GM10266 (cell line): ENCODE measurements at regions not wholly inside any gene's neighbourhood (a gene's known extent, or its start where the extent isn't known, plus 50 kb on each side); places are given as distances from the start of the nearest gene placed in this dataset.
"Not testable (repeated sequence)": the region's sequence is repeated elsewhere in the genome, so short reads cannot be mapped to it uniquely, and the experiment has no call there.

Experiments
- DNase-seq: peaks from one replicate; pipeline ENCODE4 v3.0.0; 2012; ENCODE audit errors: extremely low spot score
- TF ChIP-seq, protein P1 (sequence below): IDR thresholded peaks from 2 replicates; pipeline ENCODE4 v1.5.1; 2012; ENCODE audit warnings: mild to moderate bottlenecking, low read depth; ENCODE audit not compliant: control insufficient read depth, insufficient read depth; ENCODE audit errors: missing control alignments

- DNase-seq: no peak
- TF ChIP-seq, protein P1, sequence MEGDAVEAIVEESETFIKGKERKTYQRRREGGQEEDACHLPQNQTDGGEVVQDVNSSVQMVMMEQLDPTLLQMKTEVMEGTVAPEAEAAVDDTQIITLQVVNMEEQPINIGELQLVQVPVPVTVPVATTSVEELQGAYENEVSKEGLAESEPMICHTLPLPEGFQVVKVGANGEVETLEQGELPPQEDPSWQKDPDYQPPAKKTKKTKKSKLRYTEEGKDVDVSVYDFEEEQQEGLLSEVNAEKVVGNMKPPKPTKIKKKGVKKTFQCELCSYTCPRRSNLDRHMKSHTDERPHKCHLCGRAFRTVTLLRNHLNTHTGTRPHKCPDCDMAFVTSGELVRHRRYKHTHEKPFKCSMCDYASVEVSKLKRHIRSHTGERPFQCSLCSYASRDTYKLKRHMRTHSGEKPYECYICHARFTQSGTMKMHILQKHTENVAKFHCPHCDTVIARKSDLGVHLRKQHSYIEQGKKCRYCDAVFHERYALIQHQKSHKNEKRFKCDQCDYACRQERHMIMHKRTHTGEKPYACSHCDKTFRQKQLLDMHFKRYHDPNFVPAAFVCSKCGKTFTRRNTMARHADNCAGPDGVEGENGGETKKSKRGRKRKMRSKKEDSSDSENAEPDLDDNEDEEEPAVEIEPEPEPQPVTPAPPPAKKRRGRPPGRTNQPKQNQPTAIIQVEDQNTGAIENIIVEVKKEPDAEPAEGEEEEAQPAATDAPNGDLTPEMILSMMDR: no peak
Measured at GRCh38 chr4:57766341-57766740, 656.2 kb upstream of the IGFBP7 start.

- DNase-seq: no peak
- TF ChIP-seq, protein P1: no peak
Measured at GRCh38 chr4:57764856-57765255, 654.7 kb upstream of the IGFBP7 start.

DNA sequence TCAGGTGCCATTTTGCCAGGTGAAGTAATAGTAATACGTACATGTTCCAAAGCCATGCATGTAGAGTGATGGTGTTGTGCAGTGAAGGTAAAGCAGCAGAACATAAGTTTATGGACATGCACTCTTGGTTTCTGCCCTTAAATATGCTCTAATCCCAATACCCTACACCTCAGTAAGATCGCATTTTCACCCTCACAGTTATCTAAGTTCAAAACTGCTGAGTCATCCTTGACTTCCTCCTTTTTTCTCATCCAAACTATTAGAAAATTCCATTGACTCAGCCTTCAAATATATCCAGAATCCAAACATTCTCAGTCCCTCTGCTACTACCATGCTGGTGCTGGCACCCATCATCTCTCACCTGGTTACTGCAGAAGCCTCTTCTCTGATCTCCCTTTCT, 652.9 kb upstream of the IGFBP7 start:
- DNase-seq: no peak
- TF ChIP-seq, protein P1: no peak

- TF ChIP-seq, protein P1: no peak
- DNase-seq: no peak
Measured at GRCh38 chr4:57740625-57741190, 630.5 kb upstream of the IGFBP7 start.

- TF ChIP-seq, protein P1: no peak
- no peak for DNase-seq
Measured at GRCh38 chr4:57736781-57737180, 626.6 kb upstream of the IGFBP7 start.

GRCh38 chr4:57734104-57734670, 624.0 kb upstream of the IGFBP7 start:
- TF ChIP-seq, protein P1: no peak
- no peak for DNase-seq

DNA sequence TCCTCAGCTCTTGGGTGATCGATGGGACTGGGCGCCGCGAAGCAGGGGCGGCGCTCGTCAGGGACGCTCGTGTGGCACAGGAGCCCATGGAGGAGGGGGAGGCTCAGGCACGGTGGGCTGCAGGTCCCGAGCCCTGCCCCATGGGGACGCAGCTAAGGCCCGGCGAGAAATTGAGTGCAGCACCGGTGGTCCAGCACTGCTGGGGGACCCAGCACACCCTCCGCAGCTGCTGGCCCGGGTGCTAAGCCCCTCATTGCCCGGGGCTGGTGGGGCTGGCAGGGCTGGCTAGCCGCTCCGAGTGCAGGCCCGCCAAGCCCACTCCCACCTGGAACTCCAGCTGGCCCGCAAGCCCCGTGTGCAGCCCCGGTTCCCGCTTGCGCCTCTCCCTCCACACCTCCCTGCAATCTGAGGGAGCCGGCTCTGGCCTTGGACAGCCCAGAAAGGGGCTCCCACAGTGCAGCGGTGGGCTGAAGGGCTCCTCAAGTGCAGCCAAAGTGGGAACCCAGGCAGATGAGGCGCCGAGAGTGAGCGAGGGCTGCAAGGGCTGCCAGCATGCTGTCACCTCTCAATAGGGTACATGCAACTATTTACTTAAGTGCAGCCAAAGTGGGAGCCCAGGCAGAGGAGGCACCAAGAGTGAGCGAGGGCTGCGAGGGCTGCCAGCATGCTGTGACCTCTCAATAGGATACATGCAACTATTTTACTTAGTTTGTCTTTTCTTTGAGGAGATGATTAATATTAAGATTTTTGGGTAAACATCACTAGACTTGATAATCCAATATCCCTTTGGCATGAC, 619.8 kb upstream of the IGFBP7 start:
- not testable (repeated sequence) for DNase-seq
